ENCODE measurements at regions not wholly inside any gene's neighbourhood (a gene's known extent, or its start where the extent isn't known, plus 50 kb on each side); places are given as distances from the start of the nearest gene placed in this dataset.

DNA sequence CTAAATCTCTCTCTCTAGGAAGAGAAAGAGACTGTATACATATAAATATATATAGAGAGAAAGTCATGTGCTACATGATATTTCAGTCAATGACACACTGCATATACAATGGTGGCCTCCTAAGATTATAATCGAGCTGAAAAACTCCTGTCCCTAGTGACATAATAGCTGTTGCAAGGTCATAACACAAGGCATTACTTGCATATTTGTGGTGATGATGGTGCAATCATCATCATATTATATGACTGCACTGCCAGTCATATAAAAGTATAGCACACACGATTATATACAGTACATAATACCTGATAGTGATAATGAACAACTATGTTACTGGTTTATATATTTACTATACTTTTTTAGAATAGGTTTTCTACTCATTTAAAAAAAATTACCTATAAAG lies 316.7 kb downstream of the FGFR2 start:
- no CpG with 5 or more reads among the region's 2 CpGs for WGBS (ENCODE audit: insufficient coverage)
- no peak overlapping the region for H2AFZ ChIP-seq (ENCODE audit: insufficient read depth, low read depth, low read length, poor library complexity, severe bottlenecking)
- no peaks in the 10 kb centered on the region for H3K36me3 ChIP-seq (replicated peaks in 1 of 2; ENCODE audit: control extremely low read depth in 1 of 2, control insufficient read depth in 1 of 2, extremely low read depth in 1 of 2, insufficient read depth in 2 of 2, low read length in 1 of 2)
- H3K9me3 Mint-ChIP-seq (ENCODE audit: insufficient read depth): peaks cover 8% of the 10 kb centered on the region
- no peaks in the 10 kb centered on the region for H4K20me1 ChIP-seq (ENCODE audit: control insufficient read depth, insufficient read depth, low read length, poor library complexity, severe bottlenecking)
- no peak overlapping the region for H3K4me2 ChIP-seq (replicated peaks; ENCODE audit: low read depth, low read length, poor library complexity, severe bottlenecking)
- DNase-seq: no peak
- intact Hi-C loops (cut with micrococcal nuclease): no loop called here
- H3K27ac ChIP-seq (ENCODE audit: low read length in 2 of 2): no peak overlapping the region
- H3K4me3 ChIP-seq (ENCODE audit: control extremely low read depth in 1 of 5, extremely low read depth in 1 of 5, insufficient read depth in 1 of 5, low read depth in 2 of 5, low read length in 4 of 5): no peak overlapping the region
- H3K4me1 Mint-ChIP-seq: no peaks in the 10 kb centered on the region
- no peak overlapping the region for H3K4me3 Mint-ChIP-seq
- TF ChIP-seq EZH2 (IDR thresholded peaks at IDR 0.05; ENCODE audit: borderline replicate concordance, insufficient read depth, low read depth, low read length, poor library complexity, severe bottlenecking): no peak
- TF ChIP-seq, protein P1, sequence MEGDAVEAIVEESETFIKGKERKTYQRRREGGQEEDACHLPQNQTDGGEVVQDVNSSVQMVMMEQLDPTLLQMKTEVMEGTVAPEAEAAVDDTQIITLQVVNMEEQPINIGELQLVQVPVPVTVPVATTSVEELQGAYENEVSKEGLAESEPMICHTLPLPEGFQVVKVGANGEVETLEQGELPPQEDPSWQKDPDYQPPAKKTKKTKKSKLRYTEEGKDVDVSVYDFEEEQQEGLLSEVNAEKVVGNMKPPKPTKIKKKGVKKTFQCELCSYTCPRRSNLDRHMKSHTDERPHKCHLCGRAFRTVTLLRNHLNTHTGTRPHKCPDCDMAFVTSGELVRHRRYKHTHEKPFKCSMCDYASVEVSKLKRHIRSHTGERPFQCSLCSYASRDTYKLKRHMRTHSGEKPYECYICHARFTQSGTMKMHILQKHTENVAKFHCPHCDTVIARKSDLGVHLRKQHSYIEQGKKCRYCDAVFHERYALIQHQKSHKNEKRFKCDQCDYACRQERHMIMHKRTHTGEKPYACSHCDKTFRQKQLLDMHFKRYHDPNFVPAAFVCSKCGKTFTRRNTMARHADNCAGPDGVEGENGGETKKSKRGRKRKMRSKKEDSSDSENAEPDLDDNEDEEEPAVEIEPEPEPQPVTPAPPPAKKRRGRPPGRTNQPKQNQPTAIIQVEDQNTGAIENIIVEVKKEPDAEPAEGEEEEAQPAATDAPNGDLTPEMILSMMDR (IDR thresholded peaks at IDR 0.05): no peak
- H3K9ac ChIP-seq (ENCODE audit: low read length): no peak overlapping the region
- ATAC-seq (ENCODE audit: low read depth): no peak
- no peaks in the 10 kb centered on the region for H3K27me3 ChIP-seq (replicated peaks in 1 of 4; ENCODE audit: control extremely low read depth in 1 of 4, control insufficient read depth in 3 of 4, insufficient read depth in 4 of 4, low read length in 3 of 4)
- peaks cover 0 to 4% (median 0%) of the 10 kb centered on the region in 3 donors for H3K9me3 ChIP-seq (ENCODE audit: control extremely low read depth in 1 of 3, control insufficient read depth in 2 of 3, insufficient read depth in 1 of 3, low read length in 2 of 3)
- no peaks in the 10 kb centered on the region for H3K79me2 ChIP-seq (ENCODE audit: control insufficient read depth, insufficient read depth, low read length)
- ChIA-PET CTCF (no interaction called here), POLR2A (no interaction called here)
- no peaks in the 10 kb centered on the region for H3K4me1 ChIP-seq (ENCODE audit: control insufficient read depth in 2 of 2, insufficient read depth in 2 of 2, low read length in 2 of 2)
- no peak overlapping the region for H3K27ac Mint-ChIP-seq
- H3K27me3 Mint-ChIP-seq: no peaks in the 10 kb centered on the region

DNA sequence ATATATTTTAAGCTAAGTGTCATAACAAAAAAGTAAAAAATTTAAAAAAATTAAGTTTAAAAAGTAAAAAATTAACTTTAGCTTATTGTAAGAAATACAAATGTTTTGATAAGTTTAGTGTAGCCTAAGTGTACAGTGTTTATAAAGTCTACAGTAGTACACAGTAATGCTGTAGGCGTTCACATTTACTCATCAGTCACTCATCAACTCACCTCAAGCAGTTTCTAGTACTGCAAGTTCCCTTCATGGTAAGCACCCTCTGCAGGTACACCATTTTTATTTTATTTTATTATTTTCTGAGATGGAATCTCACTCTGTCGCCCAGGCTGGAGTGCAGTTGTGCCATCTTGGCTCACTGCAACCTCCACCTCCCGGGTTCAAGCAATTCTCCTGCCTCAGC lies 316.0 kb downstream of the FGFR2 start:
- H3K4me2 ChIP-seq (replicated peaks; ENCODE audit: low read depth, low read length, poor library complexity, severe bottlenecking): no peak overlapping the region
- Mint-ChIP-seq H3K4me1 (no peaks in the 10 kb centered on the region), H3K27me3 (no peaks in the 10 kb centered on the region), H3K27ac (no peak overlapping the region), H3K9me3 (ENCODE audit: insufficient read depth) (peaks cover 8% of the 10 kb centered on the region), H3K4me3 (no peak overlapping the region)
- H3K27me3 ChIP-seq (replicated peaks in 1 of 4; ENCODE audit: control extremely low read depth in 1 of 4, control insufficient read depth in 3 of 4, insufficient read depth in 4 of 4, low read length in 3 of 4): no peaks in the 10 kb centered on the region
- TF ChIP-seq EZH2 (IDR thresholded peaks at IDR 0.05; ENCODE audit: borderline replicate concordance, insufficient read depth, low read depth, low read length, poor library complexity, severe bottlenecking): no peak
- TF ChIP-seq, protein P1 (IDR thresholded peaks at IDR 0.05): no peak
- peaks cover 0 to 4% (median 0%) of the 10 kb centered on the region in 3 donors for H3K9me3 ChIP-seq (ENCODE audit: control extremely low read depth in 1 of 3, control insufficient read depth in 2 of 3, insufficient read depth in 1 of 3, low read length in 2 of 3)
- H3K27ac ChIP-seq (ENCODE audit: low read length in 2 of 2): no peak overlapping the region
- H3K9ac ChIP-seq (ENCODE audit: low read length): no peak overlapping the region
- DNase-seq (no peak), ATAC-seq (ENCODE audit: low read depth) (no peak)
- POLR2A ChIA-PET: no interaction called here
- no peaks in the 10 kb centered on the region for H3K4me1 ChIP-seq (ENCODE audit: control insufficient read depth in 2 of 2, insufficient read depth in 2 of 2, low read length in 2 of 2)
- H3K79me2 ChIP-seq (ENCODE audit: control insufficient read depth, insufficient read depth, low read length): no peaks in the 10 kb centered on the region
- 90% methylated on average over 2 of the region's 3 CpGs for WGBS (ENCODE audit: insufficient coverage)
- no peak overlapping the region for H2AFZ ChIP-seq (ENCODE audit: insufficient read depth, low read depth, low read length, poor library complexity, severe bottlenecking)
- no peaks in the 10 kb centered on the region for H4K20me1 ChIP-seq (ENCODE audit: control insufficient read depth, insufficient read depth, low read length, poor library complexity, severe bottlenecking)
- no peak overlapping the region for H3K4me3 ChIP-seq (ENCODE audit: control extremely low read depth in 1 of 5, extremely low read depth in 1 of 5, insufficient read depth in 1 of 5, low read depth in 2 of 5, low read length in 4 of 5)
- intact Hi-C loops (cut with micrococcal nuclease): no loop called here
- H3K36me3 ChIP-seq (replicated peaks in 1 of 2; ENCODE audit: control extremely low read depth in 1 of 2, control insufficient read depth in 1 of 2, extremely low read depth in 1 of 2, insufficient read depth in 2 of 2, low read length in 1 of 2): no peaks in the 10 kb centered on the region
- CTCF ChIA-PET: no interaction called here

All from B cell (primary cell).